Endothelial cell (in vitro differentiated cells): ENCODE measurements at regions not wholly inside any gene's neighbourhood (a gene's known extent, or its start where the extent isn't known, plus 50 kb on each side); places are given as distances from the start of the nearest gene placed in this dataset.

Experiments
- DNase-seq: peaks from one replicate; pipeline ENCODE4 v3.0.0; 2021; ENCODE audit warnings: low spot score
- H3K27ac Mint-ChIP-seq: one replicate; pipeline ENCODE4 v1.8.0; 2021; ENCODE audit warnings: mixed read lengths, inconsistent platforms; ENCODE audit not compliant: unreplicated experiment
- H3K27me3 Mint-ChIP-seq: one replicate; pipeline ENCODE4 v1.8.0; 2021; ENCODE audit warnings: mild to moderate bottlenecking, moderate library complexity, mixed read lengths, inconsistent platforms; ENCODE audit not compliant: unreplicated experiment
- H3K36me3 Mint-ChIP-seq: one replicate; pipeline ENCODE4 v1.8.0; 2021; ENCODE audit warnings: mild to moderate bottlenecking, low read depth, mixed read lengths, inconsistent platforms; ENCODE audit not compliant: unreplicated experiment
- H3K4me1 Mint-ChIP-seq: one replicate; pipeline ENCODE4 v1.8.0; 2021; ENCODE audit warnings: mild to moderate bottlenecking, mixed read lengths, inconsistent platforms; ENCODE audit not compliant: unreplicated experiment
- H3K4me3 Mint-ChIP-seq: one replicate; pipeline ENCODE4 v1.8.0; 2021; ENCODE audit warnings: mild to moderate bottlenecking, mixed read lengths, inconsistent platforms; ENCODE audit not compliant: unreplicated experiment
- H3K9me3 Mint-ChIP-seq: one replicate; pipeline ENCODE4 v1.8.0; 2021; ENCODE audit warnings: mixed read lengths, inconsistent platforms; ENCODE audit not compliant: unreplicated experiment
- TF ChIP-seq, protein P1 (sequence below): fragments of 200-600 bp; sonication (generic); IDR thresholded peaks from one replicate; pipeline ENCODE4 v1.5.0; 2021; ENCODE audit warnings: antibody characterized with exemption; ENCODE audit not compliant: unreplicated experiment

DNA sequence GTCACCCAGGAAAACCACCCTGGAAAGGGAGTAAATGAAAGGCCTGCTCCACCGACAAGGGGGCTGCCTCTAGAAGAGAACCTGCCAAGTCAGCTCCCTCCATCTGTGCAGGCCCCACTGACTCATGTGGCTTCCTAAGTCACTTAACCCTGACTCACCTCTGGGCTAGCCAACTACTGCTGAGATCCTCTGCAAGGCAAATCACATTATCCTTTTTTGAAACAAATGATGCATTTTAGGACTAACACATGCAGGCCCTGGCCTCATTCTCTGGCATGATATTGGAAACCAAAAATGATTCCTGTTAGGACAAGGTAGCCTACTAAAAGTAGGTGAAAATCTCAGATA lies 474.6 kb downstream of the EPHA4 start:
- no peak overlapping the region for H3K27ac Mint-ChIP-seq
- H3K4me1 Mint-ChIP-seq: peaks cover 11% of the 10 kb centered on the region
- TF ChIP-seq, protein P1, sequence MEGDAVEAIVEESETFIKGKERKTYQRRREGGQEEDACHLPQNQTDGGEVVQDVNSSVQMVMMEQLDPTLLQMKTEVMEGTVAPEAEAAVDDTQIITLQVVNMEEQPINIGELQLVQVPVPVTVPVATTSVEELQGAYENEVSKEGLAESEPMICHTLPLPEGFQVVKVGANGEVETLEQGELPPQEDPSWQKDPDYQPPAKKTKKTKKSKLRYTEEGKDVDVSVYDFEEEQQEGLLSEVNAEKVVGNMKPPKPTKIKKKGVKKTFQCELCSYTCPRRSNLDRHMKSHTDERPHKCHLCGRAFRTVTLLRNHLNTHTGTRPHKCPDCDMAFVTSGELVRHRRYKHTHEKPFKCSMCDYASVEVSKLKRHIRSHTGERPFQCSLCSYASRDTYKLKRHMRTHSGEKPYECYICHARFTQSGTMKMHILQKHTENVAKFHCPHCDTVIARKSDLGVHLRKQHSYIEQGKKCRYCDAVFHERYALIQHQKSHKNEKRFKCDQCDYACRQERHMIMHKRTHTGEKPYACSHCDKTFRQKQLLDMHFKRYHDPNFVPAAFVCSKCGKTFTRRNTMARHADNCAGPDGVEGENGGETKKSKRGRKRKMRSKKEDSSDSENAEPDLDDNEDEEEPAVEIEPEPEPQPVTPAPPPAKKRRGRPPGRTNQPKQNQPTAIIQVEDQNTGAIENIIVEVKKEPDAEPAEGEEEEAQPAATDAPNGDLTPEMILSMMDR: no peak
- no peak for DNase-seq
- H3K9me3 Mint-ChIP-seq: no peaks in the 10 kb centered on the region
- H3K27me3 Mint-ChIP-seq: no peaks in the 10 kb centered on the region
- no peaks in the 10 kb centered on the region for H3K36me3 Mint-ChIP-seq
- no peak overlapping the region for H3K4me3 Mint-ChIP-seq

DNA sequence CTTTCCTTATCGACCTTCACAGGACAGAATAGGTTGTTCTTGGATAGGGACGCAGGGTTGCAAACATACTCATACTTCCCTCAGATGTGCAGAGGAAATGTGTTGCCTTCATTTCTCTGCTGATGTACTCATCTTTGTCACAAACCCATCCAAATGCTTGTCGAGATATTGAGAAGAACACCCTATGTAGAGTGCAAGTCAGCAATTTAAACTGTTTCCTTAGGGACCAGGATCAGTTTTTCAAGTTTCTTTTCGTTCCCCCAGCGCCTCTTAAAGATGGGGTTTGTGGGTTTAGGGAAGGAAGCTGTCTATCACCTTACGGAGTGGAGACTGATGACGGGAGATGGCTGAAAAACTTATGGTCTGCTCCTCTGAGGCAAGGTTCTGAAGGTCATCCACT lies 474.2 kb downstream of the EPHA4 start:
- no peak overlapping the region for H3K4me3 Mint-ChIP-seq
- H3K9me3 Mint-ChIP-seq: no peaks in the 10 kb centered on the region
- DNase-seq: no peak
- H3K4me1 Mint-ChIP-seq: peaks cover 11% of the 10 kb centered on the region
- TF ChIP-seq, protein P1: no peak
- no peak overlapping the region for H3K27ac Mint-ChIP-seq
- no peaks in the 10 kb centered on the region for H3K27me3 Mint-ChIP-seq
- H3K36me3 Mint-ChIP-seq: no peaks in the 10 kb centered on the region

DNA sequence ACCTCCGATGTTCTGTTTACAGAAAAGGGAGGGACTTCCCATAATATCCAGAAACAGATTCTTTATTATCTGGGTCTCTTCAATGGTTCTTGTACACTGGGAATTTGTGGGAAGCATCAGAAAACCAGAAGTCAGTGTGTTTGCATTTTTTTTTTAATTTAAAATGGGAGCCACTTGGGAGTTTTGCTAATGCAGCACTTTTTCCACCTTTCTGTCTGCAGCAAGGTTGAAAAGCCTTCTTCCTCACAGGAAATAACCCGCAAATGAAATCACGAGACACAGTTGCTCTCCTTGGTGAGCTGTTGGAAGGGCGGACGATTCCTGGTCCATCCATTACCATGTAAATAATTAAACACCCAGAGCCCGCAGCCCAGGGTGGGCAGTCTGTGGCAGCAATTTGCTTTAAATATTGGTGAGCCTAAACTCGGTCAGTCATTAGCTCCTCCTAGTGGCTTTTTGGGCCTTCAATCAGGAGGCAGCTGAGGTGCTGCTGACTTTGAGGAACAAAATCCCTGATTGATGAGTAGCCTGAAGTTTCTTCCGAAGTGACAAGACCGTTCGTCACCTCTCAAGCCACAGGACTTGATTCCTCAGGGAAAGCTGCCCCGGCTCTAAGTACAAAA lies 471.5 kb downstream of the EPHA4 start:
- no peak overlapping the region for H3K27ac Mint-ChIP-seq
- no peak overlapping the region for H3K4me3 Mint-ChIP-seq
- no peak for DNase-seq
- TF ChIP-seq, protein P1: no peak
- no peaks in the 10 kb centered on the region for H3K36me3 Mint-ChIP-seq
- H3K27me3 Mint-ChIP-seq: no peaks in the 10 kb centered on the region
- no peaks in the 10 kb centered on the region for H3K9me3 Mint-ChIP-seq
- H3K4me1 Mint-ChIP-seq: peaks cover 13% of the 10 kb centered on the region

DNA sequence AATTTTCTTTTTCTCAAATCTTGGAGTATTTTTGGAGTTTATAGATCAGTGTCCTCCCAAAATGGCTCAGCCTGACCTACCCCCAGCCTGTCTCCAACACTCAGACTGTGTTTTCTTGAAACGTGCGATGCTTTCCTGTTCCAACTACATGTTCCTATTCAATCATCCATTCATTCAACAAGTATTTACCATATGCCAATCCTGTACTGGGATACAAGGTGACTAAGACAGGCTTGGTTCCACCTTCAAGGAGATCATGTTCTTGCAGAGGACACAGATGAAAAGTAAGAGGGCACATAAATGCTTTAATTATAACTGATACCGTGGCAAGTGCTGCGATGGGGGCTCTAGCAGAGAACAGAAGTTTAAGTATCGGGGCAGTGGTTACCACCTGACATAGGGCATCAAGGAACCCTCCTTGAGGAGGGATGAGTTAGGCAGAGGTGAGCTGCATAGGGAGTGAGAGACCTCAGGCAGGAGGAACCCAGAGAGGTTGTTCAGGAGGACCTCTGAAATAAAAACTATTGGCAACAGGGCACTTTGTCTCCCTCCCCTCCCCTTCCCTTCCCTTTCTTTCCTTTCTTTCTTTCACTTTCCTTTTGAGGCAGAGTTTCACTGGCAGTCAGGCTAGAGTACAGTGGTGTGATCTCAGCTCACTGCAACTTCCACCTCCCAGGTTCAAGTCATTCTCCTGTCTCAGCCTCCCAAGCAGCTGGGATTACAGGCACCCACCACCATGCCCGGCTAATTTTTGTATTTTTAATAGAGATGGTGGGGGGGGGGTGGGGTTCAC lies 469.0 kb downstream of the EPHA4 start:
- Mint-ChIP-seq H3K9me3 (no peaks in the 10 kb centered on the region), H3K36me3 (no peaks in the 10 kb centered on the region), H3K27ac (no peak overlapping the region), H3K27me3 (no peaks in the 10 kb centered on the region), H3K4me3 (no peak overlapping the region), H3K4me1 (peaks cover 8% of the 10 kb centered on the region)
- no peak for DNase-seq
- TF ChIP-seq, protein P1: no peak

DNA sequence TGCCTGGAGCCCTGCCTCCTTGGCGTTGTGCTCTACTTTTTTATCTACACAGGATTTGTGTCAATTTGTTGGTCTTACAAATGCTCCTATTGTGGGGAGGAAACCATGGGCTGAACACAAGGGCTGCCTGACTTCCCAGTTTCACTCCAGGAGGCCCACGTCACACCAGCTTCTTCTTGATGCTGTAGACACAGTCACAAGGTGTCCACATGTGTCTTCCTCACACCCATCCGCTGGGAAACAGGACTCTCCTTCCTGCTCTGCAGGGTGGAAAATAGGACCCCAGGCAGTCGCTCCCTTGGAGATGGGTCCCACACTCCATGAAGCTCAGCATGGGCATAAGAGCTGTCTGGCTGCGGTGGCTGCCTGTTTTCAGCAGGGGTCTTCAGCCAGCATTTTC lies 468.2 kb downstream of the EPHA4 start:
- Mint-ChIP-seq H3K27ac (no peak overlapping the region), H3K27me3 (no peaks in the 10 kb centered on the region), H3K4me1 (peaks cover 8% of the 10 kb centered on the region), H3K9me3 (no peaks in the 10 kb centered on the region), H3K36me3 (no peaks in the 10 kb centered on the region), H3K4me3 (no peak overlapping the region)
- no peak for DNase-seq
- TF ChIP-seq, protein P1: no peak
